HG02973 (cell line): ENCODE measurements at regions not wholly inside any gene's neighbourhood (a gene's known extent, or its start where the extent isn't known, plus 50 kb on each side); places are given as distances from the start of the nearest gene placed in this dataset.
"Not testable (repeated sequence)": the region's sequence is repeated elsewhere in the genome, so short reads cannot be mapped to it uniquely, and the experiment has no call there.

Source experiments
- ATAC-seq: cut with Tn5 transposase; IDR thresholded peaks from one replicate; pipeline ENCODE4 v1.9.1; 2021; ENCODE audit warnings: moderate library complexity; ENCODE audit not compliant: unreplicated experiment

GRCh38 chr10:25797888-25798429, 136.1 kb upstream of the MYO3A start:
- no peak for ATAC-seq

GRCh38 chr10:25804505-25804904, 129.5 kb upstream of the MYO3A start:
- no peak for ATAC-seq

GRCh38 chr10:25805986-25806385, 128.0 kb upstream of the MYO3A start:
- ATAC-seq, result no peak

- ATAC-seq, result no peak
Observed at GRCh38 chr10:25808372-25808771, 125.7 kb upstream of the MYO3A start.

- no peak for ATAC-seq
Observed at GRCh38 chr10:25811052-25811685, 122.9 kb upstream of the MYO3A start.

GRCh38 chr10:25813511-25813910, 120.5 kb upstream of the MYO3A start:
- ATAC-seq, result no peak

- no peak for ATAC-seq
Observed at GRCh38 chr10:25815236-25815635, 118.8 kb upstream of the MYO3A start.

GRCh38 chr10:25815999-25816768, 117.8 kb upstream of the MYO3A start:
- no peak for ATAC-seq

GRCh38 chr10:25817200-25817599, 116.8 kb upstream of the MYO3A start:
- ATAC-seq, result no peak

GRCh38 chr10:25818751-25819150, 115.3 kb upstream of the MYO3A start:
- ATAC-seq, result no peak

GRCh38 chr10:25820472-25820871, 113.6 kb upstream of the MYO3A start:
- no peak for ATAC-seq

GRCh38 chr10:25820874-25821273, 113.2 kb upstream of the MYO3A start:
- peak; percentile 63 for ATAC-seq

- ATAC-seq, result no peak
Observed at GRCh38 chr10:25824050-25824449, 110.0 kb upstream of the MYO3A start.

GRCh38 chr10:25828475-25828874, 105.6 kb upstream of the MYO3A start:
- ATAC-seq, result no peak

- ATAC-seq, result no peak
Observed at GRCh38 chr10:25831080-25831479, 102.9 kb upstream of the MYO3A start.

- ATAC-seq, result no peak
Observed at GRCh38 chr10:25839683-25840082, 94.3 kb upstream of the MYO3A start.

GRCh38 chr10:25840875-25841274, 93.2 kb upstream of the MYO3A start:
- not testable (repeated sequence) for ATAC-seq

- no peak for ATAC-seq
Observed at GRCh38 chr10:25842146-25842545, 91.9 kb upstream of the MYO3A start.

- ATAC-seq, result no peak
Observed at GRCh38 chr10:25843551-25844170, 90.4 kb upstream of the MYO3A start.

- ATAC-seq, result not testable (repeated sequence)
Observed at GRCh38 chr10:25844716-25845115, 89.3 kb upstream of the MYO3A start.

GRCh38 chr10:25849268-25849667, 84.8 kb upstream of the MYO3A start:
- ATAC-seq, result no peak

- ATAC-seq, result no peak
Observed at GRCh38 chr10:25849988-25850387, 84.0 kb upstream of the MYO3A start.
